ENCODE measurements at regions not wholly inside any gene's neighbourhood (a gene's known extent, or its start where the extent isn't known, plus 50 kb on each side); places are given as distances from the start of the nearest gene placed in this dataset.

DNA sequence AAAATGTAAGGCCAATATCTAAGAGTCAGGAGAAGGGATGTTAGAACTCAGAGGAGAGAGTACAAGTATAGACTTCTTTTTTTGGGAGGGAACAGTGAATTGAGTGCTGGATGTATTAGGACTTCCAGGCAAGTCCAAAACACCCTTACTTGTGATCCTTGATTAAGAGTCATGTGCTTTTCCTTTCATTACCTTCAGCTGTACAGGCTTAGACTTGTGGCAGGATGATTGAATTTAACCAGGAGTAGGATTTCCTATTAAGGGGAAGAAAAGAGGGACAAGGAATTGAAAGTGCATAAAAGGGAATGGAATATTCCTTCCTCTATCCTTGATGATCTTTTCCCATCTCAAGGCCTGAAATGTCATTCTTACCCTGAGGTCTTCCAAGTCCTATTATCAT is 606.7 kb downstream of the STIM2 start:
- no peak for DNase-seq (ENCODE audit: extremely low read depth, low read depth, low spot score)

DNA sequence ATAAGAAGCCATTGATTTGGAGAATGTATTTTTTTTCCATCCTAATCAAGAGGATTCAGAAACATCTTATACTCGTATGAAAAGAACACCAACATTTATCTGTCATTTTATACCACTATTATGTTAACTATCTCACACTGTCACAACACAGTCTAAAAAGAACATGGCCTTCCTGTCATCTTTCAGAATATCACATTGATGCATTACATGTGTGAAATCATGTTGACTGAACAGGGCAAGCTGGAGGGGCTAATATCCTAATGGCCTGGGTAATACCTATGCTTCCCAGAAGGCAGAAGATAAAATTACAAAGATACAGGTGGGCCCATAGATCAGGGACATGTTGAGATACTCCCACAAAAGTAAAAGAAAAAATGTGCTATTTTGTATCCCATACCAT is 611.7 kb downstream of the STIM2 start:
- DNase-seq (ENCODE audit: extremely low read depth, low read depth, low spot score): no peak

DNA sequence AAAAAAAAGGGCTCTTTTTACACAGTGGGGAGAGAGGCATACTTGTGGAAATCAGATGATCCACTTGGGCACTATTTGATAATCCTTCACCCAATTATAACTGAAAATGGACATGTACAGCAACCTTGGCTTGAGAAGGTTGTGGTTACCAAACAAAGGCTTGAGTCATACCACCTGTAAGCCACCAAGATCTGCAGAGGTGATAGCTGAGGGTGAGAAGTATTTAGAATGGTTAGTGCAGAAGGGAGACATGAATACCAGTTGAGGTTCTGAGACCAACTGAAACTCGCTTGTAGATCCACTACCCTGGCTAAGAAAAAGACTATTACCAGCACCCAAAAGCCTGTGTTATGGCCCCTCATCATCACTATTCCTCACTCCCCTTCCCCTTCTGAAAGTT is 614.0 kb downstream of the STIM2 start:
- no peak for DNase-seq (ENCODE audit: extremely low read depth, low read depth, low spot score)

DNA sequence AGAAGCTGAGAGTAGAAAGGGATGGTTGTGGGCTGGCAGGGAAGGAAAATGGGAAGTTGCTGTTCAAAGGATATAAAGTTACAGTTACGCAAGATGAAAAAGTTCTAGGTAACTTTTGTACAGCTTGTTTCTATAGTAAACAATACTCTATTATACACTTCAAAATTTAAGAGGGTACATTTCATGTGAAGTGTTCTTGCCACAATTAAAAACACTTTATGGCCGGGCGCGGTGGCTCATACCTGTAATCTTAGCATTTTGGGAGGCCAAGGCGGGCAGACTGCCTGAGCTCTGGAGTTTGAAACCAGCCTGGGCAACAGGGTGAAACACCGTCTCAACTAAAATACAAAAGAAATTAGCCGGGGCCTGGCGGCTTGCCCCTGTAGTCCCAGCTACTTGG is 623.6 kb downstream of the STIM2 start:
- DNase-seq (ENCODE audit: extremely low read depth, low read depth, low spot score): no peak

DNA sequence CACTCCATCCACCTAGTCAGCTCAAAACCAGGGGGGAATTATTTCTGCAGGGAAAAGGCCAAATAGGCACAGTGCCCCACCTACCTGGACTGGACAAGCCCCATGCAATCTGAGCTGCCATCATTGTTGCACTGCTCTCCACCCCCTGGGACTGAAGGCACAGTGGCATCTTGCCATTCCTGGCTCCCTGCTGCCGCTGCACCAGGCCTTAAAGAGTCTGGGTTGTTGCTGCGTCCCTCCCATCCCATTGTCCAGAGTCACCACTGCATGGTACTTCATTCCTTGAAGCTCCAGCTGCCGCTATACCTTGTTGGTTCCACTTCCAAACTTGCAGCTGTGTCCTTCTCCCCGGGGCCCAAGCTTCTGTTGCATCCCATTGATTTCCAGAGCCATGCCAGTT is 629.7 kb downstream of the STIM2 start:
- DNase-seq (ENCODE audit: extremely low read depth, low read depth, low spot score): no peak

DNA sequence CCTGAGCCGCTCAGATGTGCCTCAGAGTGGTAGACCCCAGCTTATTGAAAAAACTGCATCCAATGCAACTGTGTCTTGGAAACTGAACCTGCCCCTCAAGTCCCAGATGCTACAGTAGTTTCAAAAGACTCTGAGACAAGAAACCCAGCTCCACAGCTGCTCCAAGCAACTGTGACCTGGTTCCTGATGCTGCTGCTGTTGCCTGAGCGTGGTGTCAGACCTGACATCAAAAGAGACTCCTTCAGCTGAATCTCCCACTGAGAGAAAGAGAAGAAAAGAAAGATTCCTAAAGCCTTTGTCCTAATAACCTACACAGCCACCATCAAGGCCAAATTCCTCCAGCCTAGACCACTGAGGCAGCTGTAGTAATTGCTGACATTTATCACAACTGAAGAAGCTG is 630.1 kb downstream of the STIM2 start:
- no peak for DNase-seq (ENCODE audit: extremely low read depth, low read depth, low spot score)

DNA sequence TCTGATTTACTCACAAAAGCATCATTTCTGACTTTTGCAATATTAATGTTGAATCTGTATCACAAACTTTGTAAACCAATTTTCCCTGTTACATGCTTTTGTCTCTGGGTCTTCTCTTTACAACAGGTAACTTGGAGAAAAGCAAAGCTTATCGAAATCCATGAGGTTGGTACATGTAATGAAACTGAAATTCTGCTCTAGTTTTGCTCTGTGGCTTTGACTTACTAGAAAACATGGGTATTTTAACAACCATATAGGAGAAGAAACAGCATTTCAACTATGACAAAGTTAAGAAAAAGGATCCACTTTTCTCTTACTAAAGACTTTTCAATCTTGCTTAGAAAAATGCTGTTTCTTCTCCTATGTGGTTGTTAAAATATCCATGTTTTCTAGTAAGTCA is 645.8 kb downstream of the STIM2 start:
- DNase-seq (ENCODE audit: extremely low read depth, low read depth, low spot score): no peak

DNA sequence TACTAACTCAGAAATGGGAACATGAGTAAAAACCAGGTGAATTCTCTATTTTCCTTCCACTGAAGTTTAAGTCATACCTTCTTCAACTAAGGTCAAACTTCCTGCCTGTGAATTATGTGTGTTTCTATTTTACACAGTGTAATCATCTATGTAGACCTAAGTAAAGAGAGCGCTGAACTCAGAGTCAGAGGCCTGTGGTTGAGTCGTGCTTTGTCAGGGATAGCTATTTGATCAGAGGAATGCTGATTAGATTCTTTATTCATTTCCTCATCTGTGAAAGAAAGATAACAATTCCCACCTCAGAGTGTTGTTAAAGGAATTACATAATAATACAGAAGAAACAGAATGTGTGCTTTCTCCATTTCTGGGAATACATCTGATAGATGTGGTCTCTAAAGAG is 654.1 kb downstream of the STIM2 start:
- DNase-seq (ENCODE audit: extremely low read depth, low read depth, low spot score): no peak

DNA sequence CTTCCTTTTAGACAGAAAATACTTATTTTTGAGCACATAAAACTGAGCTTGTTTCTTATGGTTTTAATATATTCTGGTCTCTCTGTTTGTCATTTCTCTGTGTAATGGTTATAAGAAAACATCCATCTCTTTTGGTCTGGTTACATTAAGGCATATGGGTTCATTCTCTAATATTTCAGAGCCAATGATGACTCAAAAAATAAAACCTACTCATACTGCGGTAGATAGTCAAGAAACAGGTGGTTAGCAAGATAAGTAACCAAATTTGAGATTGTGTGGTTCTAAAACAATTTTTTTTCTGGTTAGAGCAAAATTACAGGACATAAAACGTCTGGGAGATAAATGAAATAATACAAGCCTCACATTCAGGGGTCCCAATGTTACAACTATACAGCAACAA is 654.5 kb downstream of the STIM2 start:
- no peak for DNase-seq (ENCODE audit: extremely low read depth, low read depth, low spot score)

DNA sequence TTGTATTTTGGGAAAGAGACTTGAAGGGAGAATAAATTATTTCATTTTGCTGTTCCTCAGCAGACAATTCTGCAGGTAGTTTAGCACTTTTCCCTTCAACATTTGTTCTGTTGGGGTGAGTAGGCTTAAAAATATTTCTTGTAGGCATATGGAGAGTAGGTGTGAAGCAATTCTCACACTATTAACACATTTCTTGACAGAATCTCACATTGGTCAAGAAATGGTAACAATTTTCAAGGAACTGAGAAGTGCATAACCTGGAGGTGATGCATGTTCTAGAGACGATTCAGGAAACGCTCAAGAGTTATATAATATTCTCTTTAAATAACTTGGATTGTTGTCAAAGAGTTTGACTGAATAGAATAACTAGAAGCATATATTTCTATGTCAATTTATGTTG is 658.2 kb downstream of the STIM2 start:
- no peak for DNase-seq (ENCODE audit: extremely low read depth, low read depth, low spot score)

DNA sequence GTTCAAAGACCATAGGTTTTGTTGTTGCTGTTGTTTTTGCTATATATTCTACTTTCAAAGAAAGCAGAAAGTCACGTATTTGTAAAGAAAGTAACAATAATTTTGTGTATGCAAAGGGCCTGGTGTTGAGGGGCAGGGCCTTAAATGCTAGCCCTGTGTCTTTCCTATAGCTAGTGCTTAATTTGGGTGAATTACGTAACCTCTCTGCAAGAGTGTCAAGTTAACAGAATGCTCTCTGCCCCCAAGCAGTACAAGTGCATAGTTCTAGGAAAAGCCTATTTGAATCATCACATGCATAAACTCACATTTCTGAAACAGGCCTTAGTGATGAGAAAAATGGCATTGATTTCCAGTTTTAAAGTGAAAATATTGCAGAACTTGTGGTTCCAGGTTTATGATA is 663.6 kb downstream of the STIM2 start:
- DNase-seq (ENCODE audit: extremely low read depth, low read depth, low spot score): no peak

DNA sequence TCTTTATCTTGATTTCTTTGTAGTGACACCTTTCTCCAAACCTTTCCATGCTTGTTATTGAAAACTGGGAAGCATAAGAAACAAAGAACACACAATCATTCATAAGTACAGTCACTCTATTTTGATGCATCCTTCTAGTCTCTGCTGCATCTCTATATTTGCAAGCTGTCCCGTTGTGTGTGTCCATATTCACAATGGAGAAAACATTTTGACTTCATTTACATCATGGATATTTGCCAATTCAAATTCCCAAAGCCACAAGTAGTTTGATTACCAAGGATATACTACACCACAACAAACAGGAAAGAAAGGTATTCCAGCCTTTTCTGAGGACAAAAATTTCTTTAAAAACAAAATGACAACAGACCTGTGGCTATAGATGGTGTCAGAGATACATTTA is 673.8 kb downstream of the STIM2 start:
- no peak for DNase-seq (ENCODE audit: extremely low read depth, low read depth, low spot score)

DNA sequence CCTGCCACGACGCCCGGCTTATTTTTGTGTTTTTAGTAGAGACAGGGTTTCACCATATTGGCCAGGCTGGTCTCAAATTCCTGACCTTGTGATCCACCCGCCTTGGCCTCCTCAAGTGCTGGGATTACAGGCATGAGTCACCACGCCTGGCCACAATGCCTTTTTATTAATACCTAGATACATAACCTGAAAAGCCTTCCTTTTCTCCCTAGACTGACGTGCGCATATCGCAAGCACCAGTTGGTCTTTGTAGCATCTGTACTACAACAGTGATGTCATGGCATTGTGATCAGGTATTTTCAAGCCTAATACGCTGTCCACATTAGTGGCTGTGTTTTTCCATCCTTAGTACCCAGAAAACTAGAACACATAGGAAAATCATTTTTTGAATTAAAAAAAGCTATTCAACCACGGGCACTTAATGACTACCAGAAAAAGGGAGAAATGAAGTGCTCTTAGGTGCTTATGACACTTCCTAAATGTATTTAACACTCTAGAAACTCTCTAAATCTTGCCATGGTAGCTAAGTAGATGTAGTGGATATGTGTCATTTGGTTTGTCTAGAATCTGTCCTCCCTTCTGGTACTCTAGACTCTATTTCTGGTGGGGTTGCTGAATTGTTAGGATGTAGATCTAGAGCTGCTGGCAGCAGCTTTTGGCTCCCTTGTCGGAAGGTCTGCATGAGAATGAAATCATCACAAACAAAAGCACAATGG is 707.8 kb downstream of the STIM2 start:
- no peak for DNase-seq (ENCODE audit: extremely low read depth, low read depth, low spot score)

DNA sequence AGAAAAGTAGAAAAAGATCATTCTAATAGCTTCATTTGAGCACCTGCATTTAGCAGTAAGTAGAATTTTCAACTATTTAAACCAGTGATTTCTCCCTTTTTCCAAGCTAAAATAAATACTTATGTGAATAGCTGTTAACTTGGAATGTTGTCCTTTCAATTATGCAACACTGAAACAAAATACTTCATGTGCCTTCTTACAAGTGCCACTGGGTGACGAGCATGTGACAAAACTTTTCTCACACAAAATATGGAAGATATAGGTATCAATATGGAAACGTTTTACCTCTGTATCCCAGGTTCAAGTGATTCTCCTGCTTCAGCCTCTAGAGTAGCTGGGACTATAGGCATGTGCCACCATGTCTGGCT is 708.3 kb downstream of the STIM2 start:
- DNase-seq (ENCODE audit: extremely low read depth, low read depth, low spot score): no peak

DNA sequence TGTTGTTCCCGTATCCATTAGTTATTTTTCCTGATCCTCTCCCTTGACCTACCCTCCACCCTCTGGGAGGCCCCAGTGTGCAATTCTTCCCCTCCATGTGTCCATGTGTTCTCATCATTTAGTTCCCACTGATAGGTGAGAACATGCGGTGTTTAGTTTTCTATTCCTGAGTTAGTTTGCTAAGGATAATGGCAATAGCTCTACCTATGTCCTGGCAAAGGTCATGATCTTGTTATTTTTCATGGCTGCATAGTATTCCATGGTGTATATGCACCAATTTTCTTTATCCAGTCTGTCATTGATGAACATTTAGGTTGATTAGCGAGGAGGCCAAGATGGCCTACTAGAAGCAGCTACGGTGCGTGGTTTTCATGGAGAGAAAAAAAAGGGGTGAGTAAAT is 714.1 kb downstream of the STIM2 start:
- no peak for DNase-seq (ENCODE audit: extremely low read depth, low read depth, low spot score)

DNA sequence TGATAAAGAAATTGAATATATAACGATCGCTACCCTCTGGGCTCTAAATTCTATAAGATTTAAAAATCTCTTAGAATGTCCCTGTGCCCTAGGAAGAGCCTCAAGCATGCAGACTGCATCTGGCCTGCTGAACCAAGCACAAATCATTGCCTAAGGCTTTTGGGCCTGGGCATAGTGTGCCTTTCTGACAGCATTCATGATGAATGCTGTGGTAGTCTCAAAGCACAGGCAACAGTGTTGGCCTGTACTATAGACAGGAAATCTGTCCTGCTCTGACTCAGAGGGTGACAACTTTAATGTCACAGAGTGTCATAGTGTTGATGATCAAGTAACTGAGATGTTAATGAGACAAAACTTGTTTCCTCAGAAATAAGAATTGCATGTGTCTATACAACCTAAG is 717.3 kb downstream of the STIM2 start:
- no peak for DNase-seq (ENCODE audit: extremely low read depth, low read depth, low spot score)

DNA sequence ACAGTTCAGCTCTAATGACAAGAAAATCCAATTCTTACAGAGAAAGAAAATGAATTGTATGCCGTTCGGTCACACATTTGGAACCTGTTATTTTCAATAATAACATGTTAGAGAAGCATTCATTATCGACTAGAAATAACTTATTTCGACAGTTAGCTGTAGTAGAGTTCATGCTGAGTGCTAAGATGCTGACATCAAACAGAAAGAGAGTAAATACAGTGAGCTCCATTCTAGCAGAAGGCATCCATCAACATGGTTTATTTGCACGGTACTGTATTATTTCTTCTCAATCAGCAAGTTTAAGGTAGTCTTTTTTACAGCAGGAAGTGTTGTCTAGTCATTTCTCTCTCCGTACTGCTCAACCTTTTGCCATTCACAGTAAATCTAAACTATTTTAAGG is 732.1 kb downstream of the STIM2 start:
- no peak for DNase-seq (ENCODE audit: extremely low read depth, low read depth, low spot score)

DNA sequence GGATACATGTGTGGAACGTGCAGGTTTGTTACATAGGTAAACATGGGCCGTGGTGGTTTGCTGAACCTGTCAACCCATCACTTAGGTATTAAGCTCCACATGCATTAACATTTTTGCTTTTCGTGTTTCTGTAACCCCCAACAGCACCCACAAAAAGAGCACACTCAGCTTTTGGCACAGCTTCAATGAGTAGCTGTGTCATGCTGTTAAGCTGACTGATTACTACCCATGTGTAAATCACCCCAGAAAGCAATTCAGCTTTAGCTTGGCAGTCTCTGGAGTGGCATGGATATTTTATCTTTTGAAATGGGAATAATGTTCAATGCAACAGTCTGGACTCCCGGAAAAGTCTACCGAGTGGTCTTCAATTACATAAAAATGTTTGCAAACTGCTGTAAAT is 734.3 kb downstream of the STIM2 start:
- no peak for DNase-seq (ENCODE audit: extremely low read depth, low read depth, low spot score)

DNA sequence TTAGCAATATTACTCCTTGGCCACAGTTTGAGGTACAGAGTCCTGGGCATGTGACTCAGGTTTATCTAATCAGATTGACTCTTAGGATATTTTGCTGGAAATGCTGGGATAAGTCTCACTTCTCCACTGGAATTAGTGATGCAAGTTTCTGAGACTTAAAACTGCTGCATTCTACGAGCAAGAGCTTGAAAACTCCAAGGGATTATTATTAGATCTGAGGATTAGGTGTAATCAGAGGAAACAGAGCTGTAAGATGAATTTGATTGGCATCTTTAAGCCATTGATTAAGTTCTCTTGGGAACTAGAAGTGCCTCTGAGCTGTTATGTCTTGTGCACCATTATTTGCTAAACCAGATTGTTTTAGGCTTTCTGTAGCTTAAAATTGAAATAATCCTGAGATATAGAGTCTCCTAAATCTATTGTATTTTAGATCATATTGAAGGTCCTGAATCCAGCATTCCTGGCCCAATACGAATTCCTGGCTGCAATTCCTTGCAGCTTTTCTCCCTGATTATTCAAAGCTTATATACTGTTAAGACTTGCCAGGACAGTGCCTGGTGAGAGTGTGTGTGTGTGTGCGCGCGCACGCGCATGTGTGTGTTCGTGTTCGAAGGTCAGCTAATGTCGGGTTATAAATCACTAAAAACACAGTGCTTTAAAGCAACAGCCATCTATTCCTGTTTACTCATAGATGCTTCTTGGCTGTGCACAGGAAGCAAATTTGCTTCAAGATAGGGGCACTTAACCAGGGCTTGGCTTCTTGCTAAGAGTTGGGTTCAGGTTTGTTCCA is 735.1 kb downstream of the STIM2 start:
- DNase-seq (ENCODE audit: extremely low read depth, low read depth, low spot score): no peak

DNA sequence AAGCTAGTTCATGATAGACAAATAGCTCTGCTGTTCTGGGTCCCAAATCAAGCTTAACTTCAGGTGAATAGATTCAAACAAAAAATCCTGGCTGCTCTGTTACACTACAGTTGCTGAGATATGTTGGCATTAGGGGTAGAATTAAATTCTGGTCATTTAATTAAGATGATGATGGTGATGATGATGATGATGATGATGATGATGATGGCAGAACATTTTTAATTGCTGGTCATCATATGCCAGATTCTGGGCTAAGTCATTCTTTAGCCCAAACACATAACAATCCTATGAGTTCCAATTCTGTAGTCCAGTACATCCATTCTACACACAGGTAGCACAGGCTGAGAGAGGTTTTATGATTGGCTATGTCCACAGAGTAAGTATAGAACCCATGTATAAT is 741.5 kb downstream of the STIM2 start:
- DNase-seq (ENCODE audit: extremely low read depth, low read depth, low spot score): no peak

DNA sequence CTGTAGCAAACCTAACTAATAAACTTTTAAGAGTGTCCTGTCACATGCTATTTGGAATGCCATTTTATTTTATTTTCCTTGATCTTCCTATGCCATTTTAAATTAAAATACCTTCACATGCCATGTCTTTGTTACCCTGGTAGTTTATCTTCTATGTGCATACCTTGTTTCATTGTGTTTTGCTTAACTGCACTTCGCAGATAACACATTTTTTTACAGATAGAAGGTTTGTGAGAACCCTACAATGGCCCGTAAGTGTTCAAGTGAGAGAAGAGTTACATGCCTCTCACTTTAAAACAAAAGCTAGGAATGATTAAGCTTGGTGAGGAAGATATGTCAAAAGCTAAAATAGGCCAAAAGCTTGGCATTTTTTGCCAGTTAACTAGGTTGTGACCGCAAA is 744.1 kb downstream of the STIM2 start:
- no peak for DNase-seq (ENCODE audit: extremely low read depth, low read depth, low spot score)

DNA sequence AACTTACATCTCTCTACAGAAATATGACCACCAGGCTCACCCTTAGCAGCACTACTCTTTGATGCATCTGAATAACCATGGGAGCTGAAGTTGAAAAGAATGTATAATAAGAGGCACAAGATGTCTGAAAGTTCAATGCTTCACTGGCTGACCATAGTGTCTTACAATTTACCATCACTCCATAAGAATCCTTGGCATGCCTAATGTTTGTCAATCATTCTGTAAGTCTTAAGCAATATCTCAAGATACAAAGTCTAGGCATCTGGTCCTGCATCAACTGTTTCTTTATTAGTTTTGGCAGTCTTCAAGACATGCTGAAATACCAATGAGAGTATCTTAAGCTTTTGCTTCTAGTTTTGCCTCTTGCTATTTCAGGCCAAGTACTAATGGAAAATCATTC is 755.5 kb downstream of the STIM2 start:
- DNase-seq (ENCODE audit: extremely low read depth, low read depth, low spot score): no peak

DNA sequence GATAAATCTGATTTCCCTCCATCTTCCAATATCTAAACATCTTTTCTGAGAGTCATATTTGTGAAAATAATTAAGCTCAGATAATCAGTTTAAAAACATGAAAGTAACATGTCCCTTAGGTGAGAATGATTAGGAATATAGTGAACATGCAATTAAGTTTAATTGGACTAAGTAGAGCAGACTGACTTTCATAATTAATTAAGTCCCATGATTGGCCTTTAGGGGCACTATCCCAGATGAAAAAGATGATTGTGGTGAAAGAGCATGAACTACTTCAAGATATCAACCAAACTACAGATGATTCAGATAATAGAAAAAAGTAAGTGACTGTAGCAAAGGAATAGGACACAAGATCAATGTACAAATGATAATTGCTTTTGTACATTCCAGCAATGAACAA is 758.8 kb downstream of the STIM2 start:
- DNase-seq (ENCODE audit: extremely low read depth, low read depth, low spot score): no peak

Measured in glomerular endothelial cell (primary cell).